ENCODE measurements at regions not wholly inside any gene's neighbourhood (a gene's known extent, or its start where the extent isn't known, plus 50 kb on each side); places are given as distances from the start of the nearest gene placed in this dataset.

- BruUV-seq (replicated peaks) = no TSS peak
- no peaks in the 10 kb centered on the region; the same call in 1 of the 2 replicates for H3K27me3 ChIP-seq (ENCODE audit: control insufficient read depth, insufficient read depth, low read length)
- no peak for ATAC-seq
- DNase-seq (ENCODE audit: low read depth, low spot score) = no peak
- H3K9me3 ChIP-seq (ENCODE audit: control insufficient read depth, insufficient read depth, low read depth, low read length) = no peaks in the 10 kb centered on the region
- intact Hi-C loops (cut with micrococcal nuclease; ENCODE audit: unreplicated experiment) (no loop called here), in situ Hi-C loops (cut with HindIII; ENCODE audit: low pct_unique_long_range_greater_than_20kb, low sequenced_read_pairs) (no loop called here)
- ChIA-PET CTCF (no interaction called here), POLR2A (no interaction called here)
- H3K36me3 ChIP-seq (ENCODE audit: control insufficient read depth, insufficient read depth, low read length) = no peaks in the 10 kb centered on the region
- no peak overlapping the region for H3K27ac ChIP-seq (ENCODE audit: low read length)
- H3K4me3 ChIP-seq (ENCODE audit: low read depth in 2 of 2, low read length in 2 of 2) = no peak overlapping the region
- no peaks in the 10 kb centered on the region for H3K4me1 ChIP-seq (ENCODE audit: control insufficient read depth, insufficient read depth, low read length)
- TF ChIP-seq SIN3A (IDR thresholded peaks at IDR 0.05; ENCODE audit: borderline replicate concordance, insufficient read depth, low read depth, low read length) (no peak), REST (IDR thresholded peaks at IDR 0.05; ENCODE audit: insufficient read depth in 1 of 2, low read depth in 2 of 2, low read length in 1 of 2) (no peak), POLR2AphosphoS5 (IDR thresholded peaks at IDR 0.05; ENCODE audit: low read depth, low read length) (no peak), TCF7L2 (IDR thresholded peaks at IDR 0.05; ENCODE audit: low read depth, low read length) (no peak), CTCF (IDR thresholded peaks at IDR 0.05) (no peak)
Observed at GRCh38 chr6:44514085-44514484, 126.6 kb downstream of the CDC5L start.

- intact Hi-C loops (cut with micrococcal nuclease; ENCODE audit: unreplicated experiment) = no loop called here
- in situ Hi-C loops (cut with HindIII; ENCODE audit: low pct_unique_long_range_greater_than_20kb, low sequenced_read_pairs) = no loop called here
- no peak for ATAC-seq
- no peaks in the 10 kb centered on the region for H3K4me1 ChIP-seq (ENCODE audit: control insufficient read depth, insufficient read depth, low read length)
- no peak overlapping the region for H3K4me3 ChIP-seq (ENCODE audit: low read depth in 2 of 2, low read length in 2 of 2)
- POLR2A ChIA-PET = no interaction called here
- CTCF ChIA-PET = no interaction called here
- no peak for DNase-seq (ENCODE audit: low read depth, low spot score)
- TF ChIP-seq CTCF (IDR thresholded peaks at IDR 0.05) (no peak), TCF7L2 (IDR thresholded peaks at IDR 0.05; ENCODE audit: low read depth, low read length) (no peak), SIN3A (IDR thresholded peaks at IDR 0.05; ENCODE audit: borderline replicate concordance, insufficient read depth, low read depth, low read length) (no peak)
- no peaks in the 10 kb centered on the region for H3K36me3 ChIP-seq (ENCODE audit: control insufficient read depth, insufficient read depth, low read length)
- no peak overlapping the region for H3K27ac ChIP-seq (ENCODE audit: low read length)
- H3K27me3 ChIP-seq (ENCODE audit: control insufficient read depth, insufficient read depth, low read length) = no peaks in the 10 kb centered on the region; the same call in 1 of the 2 replicates
- BruUV-seq (replicated peaks) = no TSS peak
- H3K9me3 ChIP-seq (ENCODE audit: control insufficient read depth, insufficient read depth, low read depth, low read length) = no peaks in the 10 kb centered on the region
Observed at GRCh38 chr6:44514576-44515193, 127.2 kb downstream of the CDC5L start.
